Tibial nerve (tissue), 3 donors: ENCODE measurements at regions not wholly inside any gene's neighbourhood (a gene's known extent, or its start where the extent isn't known, plus 50 kb on each side); places are given as distances from the start of the nearest gene placed in this dataset.

Source experiments
- POLR2A ChIP-seq, 2 donors: fragments of 450-650 bp; IDR thresholded peaks; one replicate each; pipeline ENCODE4 v1.6.1; 2017; ENCODE audit warnings: antibody characterized with exemption in 2 of 2, mild to moderate bottlenecking in 2 of 2, moderate library complexity in 2 of 2
- TF ChIP-seq, protein P1 (sequence below), 5 experiments: fragments of 200-600 bp in 3 of 5; fragments of 450-650 bp in 2 of 5; sonication (generic) in 3 of 5; IDR thresholded peaks; one replicate each; pipeline ENCODE4 v1.5.1; 2016 to 2019; ENCODE audit warnings: antibody characterized with exemption in 5 of 5, mild to moderate bottlenecking in 3 of 5, moderate library complexity in 2 of 5

DNA sequence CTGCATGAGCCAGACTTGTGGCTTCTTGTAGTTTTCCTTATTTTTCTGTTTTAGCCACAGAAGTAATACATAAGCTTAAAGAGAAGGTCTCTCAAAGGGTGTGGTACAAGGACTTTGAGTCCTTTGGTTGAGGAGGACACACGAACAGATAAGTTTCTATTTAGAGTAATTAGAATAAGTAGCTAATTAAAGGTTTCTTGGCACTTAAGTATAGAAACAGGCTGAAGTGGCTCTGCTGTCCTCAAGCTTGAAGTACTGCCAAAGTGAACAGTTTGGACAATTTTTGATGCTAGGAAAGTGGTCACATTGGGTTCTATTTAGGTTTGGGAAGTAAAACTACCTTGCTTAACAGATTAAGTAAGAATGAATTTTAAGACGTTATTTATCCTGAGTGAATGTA, 278.3 kb upstream of the MPDZ start:
- TF ChIP-seq, protein P1, sequence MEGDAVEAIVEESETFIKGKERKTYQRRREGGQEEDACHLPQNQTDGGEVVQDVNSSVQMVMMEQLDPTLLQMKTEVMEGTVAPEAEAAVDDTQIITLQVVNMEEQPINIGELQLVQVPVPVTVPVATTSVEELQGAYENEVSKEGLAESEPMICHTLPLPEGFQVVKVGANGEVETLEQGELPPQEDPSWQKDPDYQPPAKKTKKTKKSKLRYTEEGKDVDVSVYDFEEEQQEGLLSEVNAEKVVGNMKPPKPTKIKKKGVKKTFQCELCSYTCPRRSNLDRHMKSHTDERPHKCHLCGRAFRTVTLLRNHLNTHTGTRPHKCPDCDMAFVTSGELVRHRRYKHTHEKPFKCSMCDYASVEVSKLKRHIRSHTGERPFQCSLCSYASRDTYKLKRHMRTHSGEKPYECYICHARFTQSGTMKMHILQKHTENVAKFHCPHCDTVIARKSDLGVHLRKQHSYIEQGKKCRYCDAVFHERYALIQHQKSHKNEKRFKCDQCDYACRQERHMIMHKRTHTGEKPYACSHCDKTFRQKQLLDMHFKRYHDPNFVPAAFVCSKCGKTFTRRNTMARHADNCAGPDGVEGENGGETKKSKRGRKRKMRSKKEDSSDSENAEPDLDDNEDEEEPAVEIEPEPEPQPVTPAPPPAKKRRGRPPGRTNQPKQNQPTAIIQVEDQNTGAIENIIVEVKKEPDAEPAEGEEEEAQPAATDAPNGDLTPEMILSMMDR (IDR thresholded peaks at IDR 0.05), result no peak
- no peak for TF ChIP-seq POLR2A (IDR thresholded peaks at IDR 0.05)
